Stimulated activated CD4-positive, alpha-beta T cell treated with anti-CD3 and anti-CD28 coated beads, Interleukin-15, amount 100 ng/mL, for 1 hour (primary cell): ENCODE measurements at regions not wholly inside any gene's neighbourhood (a gene's known extent, or its start where the extent isn't known, plus 50 kb on each side); places are given as distances from the start of the nearest gene placed in this dataset.
"Not testable (repeated sequence)": the region's sequence is repeated elsewhere in the genome, so short reads cannot be mapped to it uniquely, and the experiment has no call there.

Experiments
- DNase-seq, 2 donors: peaks; one replicate each; pipeline ENCODE4 v3.0.0-alpha.2; 2020; ENCODE audit warnings: low read depth in 1 of 2, low spot score in 1 of 2

- no peak for DNase-seq
Measured at GRCh38 chr11:119586181-119586580, 142.8 kb downstream of the NECTIN1 start.

- no peak for DNase-seq
Measured at GRCh38 chr11:119585043-119585781, 143.8 kb downstream of the NECTIN1 start.

GRCh38 chr11:119584193-119585042 is 144.6 kb downstream of the NECTIN1 start:
- DNase-seq = no peak

GRCh38 chr11:119583585-119583984 is 145.4 kb downstream of the NECTIN1 start:
- DNase-seq = no peak

- DNase-seq = not testable (repeated sequence)
Measured at GRCh38 chr11:119581396-119581795, 147.6 kb downstream of the NECTIN1 start.

- no peak for DNase-seq
Measured at GRCh38 chr11:119580751-119581150, 148.2 kb downstream of the NECTIN1 start.

GRCh38 chr11:119580081-119580480 is 148.9 kb downstream of the NECTIN1 start:
- no peak for DNase-seq

- no peak for DNase-seq
Measured at GRCh38 chr11:119578521-119579191, 150.3 kb downstream of the NECTIN1 start.

GRCh38 chr11:119573858-119574257 is 150.9 kb upstream of the THY1 start:
- DNase-seq = no peak

GRCh38 chr11:119572481-119573424 is 149.8 kb upstream of the THY1 start:
- no peak for DNase-seq

- no peak for DNase-seq
Measured at GRCh38 chr11:119571311-119571710, 148.3 kb upstream of the THY1 start.

GRCh38 chr11:119567688-119568582 is 145.0 kb upstream of the THY1 start:
- no peak for DNase-seq

- DNase-seq = no peak
Measured at GRCh38 chr11:119566319-119566718, 143.3 kb upstream of the THY1 start.

- not testable (repeated sequence) for DNase-seq
Measured at GRCh38 chr11:119565693-119566092, 142.7 kb upstream of the THY1 start.

- no peak for DNase-seq
Measured at GRCh38 chr11:119560961-119561360, 138.0 kb upstream of the THY1 start.

- no peak for DNase-seq
Measured at GRCh38 chr11:119560291-119560690, 137.3 kb upstream of the THY1 start.

- no peak for DNase-seq
Measured at GRCh38 chr11:119552106-119552485, 129.1 kb upstream of the THY1 start.

- DNase-seq = no peak
Measured at GRCh38 chr11:119551420-119552105, 128.6 kb upstream of the THY1 start.
